Prostate gland (tissue), 2 donors: ENCODE measurements at regions not wholly inside any gene's neighbourhood (a gene's known extent, or its start where the extent isn't known, plus 50 kb on each side); places are given as distances from the start of the nearest gene placed in this dataset.

Source experiments
- CTCF ChIP-seq, 4 experiments: fragments of 200-600 bp in 2 of 4; fragments of 450-650 bp in 2 of 4; sonication (generic) in 2 of 4; IDR thresholded peaks; 1 replicate in 3 of 4; 2 replicates in 1 of 4; pipeline ENCODE4 v1.5.1; 2016 to 2019; ENCODE audit warnings: antibody characterized with exemption in 4 of 4, mild to moderate bottlenecking in 2 of 4, moderate library complexity in 2 of 4
- POLR2AphosphoS5 ChIP-seq: sonication (generic); formaldehyde crosslinking; IDR thresholded peaks from one replicate; pipeline ENCODE4 v1.6.1; 2017; ENCODE audit warnings: antibody characterized with exemption

- TF ChIP-seq POLR2AphosphoS5 (no peak), CTCF (IDR thresholded peaks at IDR 0.05) (no peak)
Observed at GRCh38 chr14:39666386-39666785, 234.2 kb upstream of the FBXO33 start.
